HCT116 (cell line): ENCODE measurements at regions not wholly inside any gene's neighbourhood (a gene's known extent, or its start where the extent isn't known, plus 50 kb on each side); places are given as distances from the start of the nearest gene placed in this dataset.

Source experiments
- ATAC-seq: fragments of 200-7000 bp; cut with Tn5 transposase; 2 replicates; pipeline ENCODE4 v1.9.1; 2020; ENCODE audit warnings: mild to moderate bottlenecking, moderate library complexity
- BruUV-seq: library from RNA; stranded (reverse); fragments of 400-500 nt; replicated peaks from 2 replicates; lab custom pipeline; 2021; lab: Mats Ljungman, UMichigan
- CTCF ChIA-PET: fragments of 300-600 bp; sonication (Branson Sonifier 250); formaldehyde crosslinking; loops from one replicate; lab custom pipeline; 2021; ENCODE audit warnings: antibody characterized with exemption; lab: Charles Lee
- POLR2A ChIA-PET: fragments of 300-600, 350-600 bp; sonication (Branson Sonifier 250); formaldehyde crosslinking; loops from one replicate; lab custom pipeline; 2021; ENCODE audit warnings: antibody characterized with exemption; lab: Charles Lee
- RAD21 ChIA-PET, 2 experiments: fragments of 300-600 bp; sonication (Branson Sonifier 250); formaldehyde crosslinking; loops; one replicate each; lab custom pipeline; 2023; ENCODE audit warnings: low total read pairs in 2 of 2; ENCODE audit not compliant: uncharacterized antibody in 2 of 2, unreplicated experiment in 2 of 2, low non-redundant PET in 1 of 2; lab: Charles Lee
- DNase-seq: peaks from one replicate; pipeline ENCODE4 v3.0.0-alpha.2; 2010; ENCODE audit warnings: low read depth, low spot score
- H2AFZ ChIP-seq: fragments of 200-600 bp; shearing (Covaris generic), sonication (generic); 2 replicates; pipeline ENCODE4 v1.6.1; 2017; ENCODE audit warnings: low read depth, mixed run types, mixed read lengths, antibody characterized with exemption, low read length; ENCODE audit not compliant: poor library complexity, severe bottlenecking
- H3K27ac ChIP-seq: 2 replicates; pipeline ENCODE4 v1.5.1; 2012; ENCODE audit warnings: low read depth, low read length
- H3K27me3 ChIP-seq: fragments of 200-600 bp; sonication (generic); 2 replicates; pipeline ENCODE4 v1.6.1; 2016; ENCODE audit warnings: mixed run types, low read length, mixed read lengths; ENCODE audit not compliant: insufficient read depth
- H3K36me3 ChIP-seq, 2 experiments: fragments of 200-500 bp in 1 of 2; fragments of 200-600 bp in 1 of 2; sonication (Bioruptor generic) in 1 of 2; sonication (generic) in 1 of 2; 2 replicates each; pipeline versions ENCODE4 v1.5.1 to v1.6.1; 2014 to 2016; ENCODE audit warnings: low read length in 2 of 2, inconsistent platforms in 1 of 2, mixed read lengths in 1 of 2, mixed run types in 1 of 2; ENCODE audit not compliant: insufficient read depth in 2 of 2, control insufficient read depth in 1 of 2
- H3K4me1 ChIP-seq, 2 experiments: fragments of 200-600 bp in 1 of 2; sonication (generic) in 1 of 2; 2 replicates each; pipeline versions ENCODE4 v1.5.1 to v1.6.1; 2012 to 2017; ENCODE audit warnings: low read length in 2 of 2, inconsistent platforms in 1 of 2, mild to moderate bottlenecking in 1 of 2, mixed read lengths in 1 of 2, mixed run types in 1 of 2, moderate library complexity in 1 of 2; ENCODE audit not compliant: insufficient read depth in 2 of 2, control insufficient read depth in 1 of 2
- H3K4me2 ChIP-seq: fragments of 200-600 bp; sonication (generic); 2 replicates; pipeline ENCODE4 v1.6.1; 2017; ENCODE audit warnings: mixed run types, low read length, mixed read lengths
- H3K4me3 ChIP-seq, 2 experiments: fragments of 200-600 bp in 1 of 2; sonication (generic) in 1 of 2; replicated peaks in 1 of 2; 2 replicates each; pipeline ENCODE4 v1.5.1; 2011 to 2016; ENCODE audit warnings: low read length in 2 of 2, control low read depth in 1 of 2, low read depth in 1 of 2, mild to moderate bottlenecking in 1 of 2, mixed read lengths in 1 of 2, mixed run types in 1 of 2
- H3K79me2 ChIP-seq: fragments of 200-600 bp; sonication (generic); 2 replicates; pipeline ENCODE4 v1.6.1; 2017; ENCODE audit warnings: mild to moderate bottlenecking, mixed run types, low read length, moderate library complexity, mixed read lengths; ENCODE audit not compliant: insufficient read depth
- H3K9ac ChIP-seq: fragments of 200-600 bp; sonication (generic); 2 replicates; pipeline ENCODE4 v1.6.1; 2016; ENCODE audit warnings: low read length, mixed read lengths
- H3K9me2 ChIP-seq: fragments of 200-600 bp; sonication (generic), shearing (Covaris generic); 2 replicates; pipeline ENCODE4 v1.6.1; 2017; ENCODE audit warnings: mixed run types, mild to moderate bottlenecking, moderate library complexity; ENCODE audit not compliant: insufficient read depth
- H3K9me3 ChIP-seq, 2 experiments: fragments of 200-500 bp in 1 of 2; fragments of 200-600 bp in 1 of 2; sonication (Bioruptor generic) in 1 of 2; sonication (generic) in 1 of 2; 2 replicates each; pipeline ENCODE4 v1.6.1; 2014 to 2017; ENCODE audit warnings: low read length in 2 of 2, mixed read lengths in 2 of 2, inconsistent platforms in 1 of 2, low read depth in 1 of 2, mild to moderate bottlenecking in 1 of 2, mixed run types in 1 of 2, moderate library complexity in 1 of 2; ENCODE audit not compliant: control insufficient read depth in 1 of 2, insufficient read depth in 1 of 2
- H4K20me1 ChIP-seq: fragments of 200-600 bp; sonication (generic), shearing (Covaris generic); 2 replicates; pipeline ENCODE4 v1.6.1; 2017; ENCODE audit warnings: mixed run types, mild to moderate bottlenecking, moderate library complexity; ENCODE audit not compliant: insufficient read depth
- CBX3 ChIP-seq: IDR thresholded peaks from 2 replicates; pipeline ENCODE4 v1.6.1; 2012; ENCODE audit warnings: low read depth
- CTCF ChIP-seq, 3 experiments: fragments of 200-600 bp in 1 of 3; sonication (generic) in 1 of 3; IDR thresholded peaks in 2 of 3; conservative IDR thresholded peaks in 1 of 3; 2 replicates each; pipeline ENCODE4 v1.5.1; 2012 to 2017; ENCODE audit warnings: low read depth in 2 of 3, low read length in 2 of 3, antibody characterized with exemption in 1 of 3, borderline replicate concordance in 1 of 3, control low read depth in 1 of 3, mild to moderate bottlenecking in 1 of 3, mixed read lengths in 1 of 3, mixed run types in 1 of 3, moderate library complexity in 1 of 3; ENCODE audit not compliant: insufficient read depth in 1 of 3
- ELF1 ChIP-seq: IDR thresholded peaks from 2 replicates; pipeline ENCODE4 v1.6.1; 2012; ENCODE audit warnings: low read depth, borderline replicate concordance
- EZH2phosphoT487 ChIP-seq: fragments of 200-600 bp; IDR thresholded peaks from 2 replicates; pipeline ENCODE4 v1.6.1; 2018; ENCODE audit warnings: antibody characterized with exemption, borderline replicate concordance
- REST ChIP-seq: IDR thresholded peaks from 2 replicates; pipeline ENCODE4 v1.6.1; 2012; ENCODE audit warnings: low read depth
- SIN3A ChIP-seq: IDR thresholded peaks from 2 replicates; pipeline ENCODE4 v1.6.1; 2012; ENCODE audit warnings: low read depth
- SRF ChIP-seq: IDR thresholded peaks from 2 replicates; pipeline ENCODE4 v1.6.1; 2012; ENCODE audit warnings: low read depth
- YY1 ChIP-seq: IDR thresholded peaks from 2 replicates; pipeline ENCODE4 v1.6.1; 2011; ENCODE audit warnings: low read length, low read depth, moderate library complexity, mild to moderate bottlenecking; ENCODE audit not compliant: insufficient replicate concordance; ENCODE audit errors: extremely low read depth
- ZBTB33 ChIP-seq: IDR thresholded peaks from 2 replicates; pipeline ENCODE4 v1.6.1; 2011; ENCODE audit warnings: mild to moderate bottlenecking, low read length, moderate library complexity; ENCODE audit not compliant: insufficient replicate concordance; ENCODE audit errors: extremely low read depth
- ZFX ChIP-seq: fragments of 450-650 bp; IDR thresholded peaks from 2 replicates; pipeline ENCODE4 v1.6.1; 2017
- intact Hi-C: fragments of 100-400 bp; cut with micrococcal nuclease; formaldehyde crosslinking; loops from 2 replicates; pipeline ENCODE4 v1.10.0; 2022

- Histone ChIP-seq H3K36me3 (no peaks in the 10 kb centered on the region), H3K27ac (peak overlapping the region; percentile 18; the same call in 1 of the 2 replicates), H3K4me3 (peak overlapping the region; percentile 27 to 47), H3K9me2 (no peaks in the 10 kb centered on the region), H3K9me3 (no peaks in the 10 kb centered on the region), H3K27me3 (no peaks in the 10 kb centered on the region), H2AFZ (peak overlapping the region; percentile 99), H3K9ac (peak overlapping the region; percentile 31), H3K79me2 (no peaks in the 10 kb centered on the region), H4K20me1 (no peaks in the 10 kb centered on the region), H3K4me2 (peak overlapping the region; percentile 75), H3K4me1 (peaks cover 13 to 16% of the 10 kb centered on the region in 2 experiments)
- ChIA-PET POLR2A (no interaction called here), CTCF (no interaction called here), RAD21 (no interaction called here)
- no peak for TF ChIP-seq YY1
- TF ChIP-seq REST, result no peak
- no peak for TF ChIP-seq ZBTB33
- no peak for TF ChIP-seq SRF
- no peak for TF ChIP-seq CBX3
- TF ChIP-seq CTCF (IDR thresholded peaks at IDR 0.05 in 2 of 3, conservative IDR thresholded peaks at IDR 0.05 in 1 of 3; ENCODE audit: borderline replicate concordance in 1 of 3, insufficient read depth in 1 of 3, low read depth in 2 of 3, low read length in 2 of 3), result no peak
- TF ChIP-seq ZFX, result no peak; the same call in 1 of the 2 replicates
- TF ChIP-seq SIN3A, result no peak
- TF ChIP-seq ELF1, result no peak
- no peak for TF ChIP-seq EZH2phosphoT487
- BruUV-seq, result no TSS peak
- peak; percentile 2 for DNase-seq
- ATAC-seq, result peak; percentile 91
- intact Hi-C loops, result no loop called here
Measured at GRCh38 chr14:89701211-89702043, 253.1 kb downstream of the EFCAB11 start.
